Naive B cell (primary cell): ENCODE measurements at regions not wholly inside any gene's neighbourhood (a gene's known extent, or its start where the extent isn't known, plus 50 kb on each side); places are given as distances from the start of the nearest gene placed in this dataset.

Experiments used
- ATAC-seq, 2 donors: fragments of 150-1000 bp; cut with Tn5 transposase; 2 replicates each; pipeline ENCODE4 v1.10.0; 2021; ENCODE audit warnings: low read depth in 2 of 2, mild to moderate bottlenecking in 2 of 2, moderate library complexity in 2 of 2
- DNase-seq: peaks from one replicate; pipeline ENCODE4 v3.0.0; 2022
- H3K27ac Mint-ChIP-seq, 6 donors: one replicate each; pipeline ENCODE4 v1.8.0; 2020 to 2022; ENCODE audit warnings: mild to moderate bottlenecking in 6 of 6, mixed read lengths in 6 of 6, moderate library complexity in 5 of 6, inconsistent platforms in 2 of 6
- H3K27me3 Mint-ChIP-seq, 3 donors: one replicate each; pipeline ENCODE4 v1.8.0; 2021 to 2022; ENCODE audit warnings: mixed read lengths in 3 of 3, mild to moderate bottlenecking in 1 of 3
- H3K36me3 Mint-ChIP-seq, 2 donors: one replicate each; pipeline ENCODE4 v1.8.0; 2020 to 2022; ENCODE audit warnings: mixed read lengths in 2 of 2, inconsistent platforms in 1 of 2, mild to moderate bottlenecking in 1 of 2
- H3K4me1 Mint-ChIP-seq, 3 donors: one replicate each; pipeline ENCODE4 v1.8.0; 2020 to 2022; ENCODE audit warnings: mixed read lengths in 3 of 3, inconsistent platforms in 1 of 3, mild to moderate bottlenecking in 1 of 3, moderate library complexity in 1 of 3
- H3K4me3 Mint-ChIP-seq, 8 donors: one replicate each; pipeline ENCODE4 v1.8.0; 2020 to 2022; ENCODE audit warnings: mild to moderate bottlenecking in 8 of 8, mixed read lengths in 8 of 8, moderate library complexity in 8 of 8, inconsistent platforms in 2 of 8
- H3K9me3 Mint-ChIP-seq, 7 donors: one replicate each; pipeline ENCODE4 v1.8.0; 2020 to 2022; ENCODE audit warnings: mixed read lengths in 7 of 7, mild to moderate bottlenecking in 5 of 7, inconsistent platforms in 2 of 7, moderate library complexity in 1 of 7

DNA sequence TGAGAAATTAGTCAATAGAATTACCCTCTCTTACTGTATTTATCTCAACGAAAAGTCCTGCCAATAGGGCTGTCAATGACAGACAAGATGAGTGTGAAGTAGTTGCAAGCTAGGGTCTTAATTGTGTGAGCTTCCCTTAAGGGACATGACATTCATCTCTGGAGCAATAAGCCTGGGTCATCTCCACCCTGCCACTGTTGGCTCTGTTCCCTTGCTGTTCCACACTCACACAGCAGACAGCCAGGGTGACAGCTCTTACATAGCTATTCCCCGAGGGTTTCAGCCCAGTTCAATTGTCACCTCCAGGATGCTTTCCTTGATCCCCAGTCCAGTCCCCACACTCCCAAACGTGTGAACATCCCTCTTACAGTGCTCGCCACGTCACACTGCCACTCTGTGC is 215.0 kb downstream of the NXPE2 start:
- DNase-seq (no peak), ATAC-seq (no peak)
- Mint-ChIP-seq H3K36me3 (no peaks in the 10 kb centered on the region), H3K27me3 (peaks cover 0 to 4% (median 0%) of the 10 kb centered on the region in 3 donors), H3K4me3 (no peak overlapping the region), H3K9me3 (peaks cover 2 to 10% (median 4%) of the 10 kb centered on the region in 7 donors), H3K4me1 (no peaks in the 10 kb centered on the region), H3K27ac (no peak overlapping the region)

DNA sequence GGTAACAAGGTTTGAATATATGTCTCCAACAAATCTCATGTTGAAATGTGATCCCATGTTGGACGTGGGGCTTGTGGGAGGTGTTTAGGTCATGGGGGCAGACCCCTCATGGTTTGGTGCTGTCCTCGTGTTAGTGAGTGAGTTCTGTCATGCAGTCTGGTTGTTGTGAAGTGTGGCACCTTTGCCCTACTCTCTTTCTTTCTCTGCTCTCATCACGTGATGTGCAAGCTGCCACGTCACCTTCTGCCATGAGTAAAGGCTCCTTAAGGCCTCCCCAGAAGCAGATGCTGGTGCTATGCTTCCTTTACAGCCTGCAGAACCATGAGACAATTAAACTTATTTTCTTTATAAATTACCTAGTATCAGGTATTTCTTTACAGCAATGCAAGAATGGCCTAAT is 218.3 kb downstream of the NXPE2 start:
- peaks cover 0 to 7% of the 10 kb centered on the region in 2 donors for H3K36me3 Mint-ChIP-seq
- H3K27ac Mint-ChIP-seq, result no peak overlapping the region
- ATAC-seq (no peak), DNase-seq (no peak)
- no peak overlapping the region for H3K4me3 Mint-ChIP-seq
- H3K9me3 Mint-ChIP-seq, result peaks cover 8 to 26% (median 16%) of the 10 kb centered on the region in 7 donors
- no peaks in the 10 kb centered on the region for H3K4me1 Mint-ChIP-seq
- H3K27me3 Mint-ChIP-seq, result no peaks in the 10 kb centered on the region

DNA sequence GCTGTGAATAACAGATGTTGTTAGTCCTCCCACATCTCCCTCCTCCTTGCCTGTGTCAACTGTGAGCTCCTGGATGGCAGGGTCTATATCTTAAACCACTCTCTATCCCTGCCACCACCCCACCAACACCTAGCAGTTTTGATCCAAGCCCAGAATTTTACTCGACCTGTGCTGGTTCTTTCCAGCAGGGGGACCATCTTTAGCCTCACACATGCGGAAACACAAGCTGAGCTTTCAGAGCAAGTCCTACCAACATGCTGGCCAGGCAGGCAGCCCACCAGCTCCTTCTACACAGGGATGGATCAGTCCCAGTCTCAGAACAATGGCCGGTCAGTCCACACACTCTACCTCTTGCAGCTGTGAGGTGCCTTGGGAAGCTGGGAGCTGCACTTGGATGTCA is 231.5 kb downstream of the NXPE2 start:
- no peak for DNase-seq
- no peak for ATAC-seq
- H3K27ac Mint-ChIP-seq, result no peak overlapping the region
- no peaks in the 10 kb centered on the region for H3K36me3 Mint-ChIP-seq
- H3K4me1 Mint-ChIP-seq, result no peaks in the 10 kb centered on the region
- no peak overlapping the region for H3K4me3 Mint-ChIP-seq
- H3K27me3 Mint-ChIP-seq, result no peaks in the 10 kb centered on the region
- H3K9me3 Mint-ChIP-seq, result peaks cover 0 to 14% (median 9%) of the 10 kb centered on the region in 7 donors

GRCh38 chr11:114912826-114913225 is 234.5 kb downstream of the NXPE2 start:
- no peak for DNase-seq
- H3K36me3 Mint-ChIP-seq, result no peaks in the 10 kb centered on the region
- ATAC-seq, result no peak
- no peak overlapping the region for H3K27ac Mint-ChIP-seq
- no peaks in the 10 kb centered on the region for H3K27me3 Mint-ChIP-seq
- peaks cover 0 to 14% (median 2%) of the 10 kb centered on the region in 7 donors for H3K9me3 Mint-ChIP-seq
- H3K4me3 Mint-ChIP-seq, result no peak overlapping the region
- H3K4me1 Mint-ChIP-seq, result no peaks in the 10 kb centered on the region

- DNase-seq (no peak), ATAC-seq (no peak)
- Mint-ChIP-seq H3K4me1 (no peaks in the 10 kb centered on the region), H3K4me3 (no peak overlapping the region), H3K27ac (no peak overlapping the region), H3K9me3 (peaks cover 0 to 14% (median 2%) of the 10 kb centered on the region in 7 donors), H3K36me3 (no peaks in the 10 kb centered on the region), H3K27me3 (no peaks in the 10 kb centered on the region)
Observed at GRCh38 chr11:114914231-114915005, 236.1 kb downstream of the NXPE2 start.

- no peak overlapping the region for H3K4me3 Mint-ChIP-seq
- no peaks in the 10 kb centered on the region for H3K27me3 Mint-ChIP-seq
- H3K27ac Mint-ChIP-seq, result no peak overlapping the region
- ATAC-seq, result no peak
- H3K4me1 Mint-ChIP-seq, result no peaks in the 10 kb centered on the region
- DNase-seq, result no peak
- no peaks in the 10 kb centered on the region for H3K36me3 Mint-ChIP-seq
- peaks cover 0 to 13% (median 2%) of the 10 kb centered on the region in 7 donors for H3K9me3 Mint-ChIP-seq
Observed at GRCh38 chr11:114915871-114916805, 237.8 kb downstream of the NXPE2 start.

DNA sequence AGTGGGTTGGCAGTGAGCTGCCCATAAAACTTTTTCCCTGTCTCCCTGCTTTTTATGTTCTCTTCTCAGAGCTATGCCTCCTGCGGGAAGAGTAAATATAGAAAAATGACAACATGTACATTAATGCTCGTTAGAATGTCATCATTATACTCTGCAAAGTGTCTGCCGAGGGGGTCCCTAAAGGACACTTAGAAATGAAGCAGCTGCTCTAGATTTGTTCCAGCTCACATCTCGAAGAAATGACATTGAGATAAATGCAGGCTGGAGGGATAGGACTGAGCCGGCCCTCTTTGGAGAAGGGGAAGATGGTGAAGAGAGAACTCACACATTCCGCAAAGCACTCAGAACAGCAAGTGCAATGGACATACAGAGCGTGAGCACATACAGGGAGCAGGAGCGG is 240.0 kb downstream of the NXPE2 start:
- DNase-seq, result no peak
- no peak for ATAC-seq
- Mint-ChIP-seq H3K36me3 (no peaks in the 10 kb centered on the region), H3K27ac (no peak overlapping the region), H3K9me3 (peaks cover 0 to 8% (median 5%) of the 10 kb centered on the region in 7 donors), H3K4me1 (no peaks in the 10 kb centered on the region), H3K4me3 (no peak overlapping the region), H3K27me3 (no peaks in the 10 kb centered on the region)

DNA sequence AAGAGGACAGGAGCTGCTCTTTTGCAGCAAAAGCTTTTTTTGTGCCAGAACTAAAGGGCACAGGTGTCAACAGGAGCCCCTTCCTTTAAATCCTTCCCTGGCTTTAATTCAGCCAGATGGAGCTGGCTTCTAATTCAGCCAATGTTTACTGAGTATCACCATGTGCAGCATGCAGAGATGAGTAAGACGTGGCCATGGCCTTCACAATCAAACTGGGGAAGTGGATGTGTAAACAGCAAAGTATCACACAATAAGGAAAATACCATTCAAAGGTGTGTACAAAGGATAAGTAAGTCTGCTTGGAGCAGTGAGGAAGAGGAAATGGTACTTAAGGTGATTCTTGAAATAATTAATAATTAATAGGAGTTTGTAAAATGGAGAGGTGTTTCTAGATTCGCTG is 243.4 kb downstream of the NXPE2 start:
- Mint-ChIP-seq H3K27ac (peak overlapping the region in 1 of 6 donors; percentile 4), H3K4me1 (no peaks in the 10 kb centered on the region), H3K4me3 (no peak overlapping the region), H3K9me3 (peaks cover 0 to 11% (median 4%) of the 10 kb centered on the region in 7 donors), H3K27me3 (no peaks in the 10 kb centered on the region), H3K36me3 (no peaks in the 10 kb centered on the region)
- DNase-seq (no peak), ATAC-seq (no peak)

DNA sequence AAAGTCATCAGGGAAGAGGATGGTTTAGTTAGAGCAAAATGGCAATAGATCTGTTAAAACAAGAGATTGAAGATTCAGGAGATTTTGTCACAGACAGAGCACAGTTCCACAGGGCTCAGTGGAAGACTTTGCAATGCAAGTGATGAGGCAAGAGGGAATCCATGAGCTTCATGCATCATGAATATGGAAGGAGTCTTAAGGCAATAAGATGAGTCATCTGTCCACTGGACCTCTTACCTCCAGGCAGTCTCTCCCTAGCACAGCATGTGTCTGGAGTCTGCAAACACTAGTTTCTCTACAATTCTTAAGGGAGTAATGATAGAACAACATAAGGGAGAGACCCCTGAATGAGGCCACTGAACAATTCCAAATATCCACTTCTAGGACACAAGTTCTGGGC is 245.7 kb downstream of the NXPE2 start:
- Mint-ChIP-seq H3K4me3 (no peak overlapping the region), H3K9me3 (peaks cover 0 to 14% (median 3%) of the 10 kb centered on the region in 7 donors), H3K27ac (no peak overlapping the region), H3K4me1 (no peaks in the 10 kb centered on the region), H3K36me3 (no peaks in the 10 kb centered on the region), H3K27me3 (no peaks in the 10 kb centered on the region)
- ATAC-seq (no peak), DNase-seq (no peak)

DNA sequence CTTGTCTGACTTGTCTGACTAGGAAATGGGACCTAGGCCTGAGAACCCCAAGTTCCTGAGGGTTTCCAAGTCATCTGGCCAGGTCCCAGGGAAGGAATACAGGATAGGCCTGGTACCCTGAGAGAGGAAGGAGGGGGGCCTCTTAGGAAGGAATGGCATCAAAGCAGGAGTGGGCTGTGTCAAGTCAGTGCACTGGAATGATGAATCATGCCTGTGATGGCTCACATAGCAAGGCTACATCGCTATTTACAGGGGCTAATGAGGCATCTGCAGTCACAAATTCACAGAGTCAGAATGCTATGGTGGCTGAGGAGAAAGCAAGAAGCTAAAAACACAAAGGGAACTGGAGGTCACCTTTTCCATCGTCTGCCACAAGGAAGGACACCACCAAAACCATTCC is 247.3 kb downstream of the NXPE2 start:
- Mint-ChIP-seq H3K27ac (no peak overlapping the region), H3K4me1 (no peaks in the 10 kb centered on the region), H3K9me3 (peaks cover 0 to 12% (median 4%) of the 10 kb centered on the region in 7 donors), H3K36me3 (no peaks in the 10 kb centered on the region), H3K4me3 (no peak overlapping the region), H3K27me3 (no peaks in the 10 kb centered on the region)
- no peak for ATAC-seq
- DNase-seq, result no peak

GRCh38 chr11:114928260-114928870 is 250.0 kb downstream of the NXPE2 start:
- Mint-ChIP-seq H3K4me1 (no peaks in the 10 kb centered on the region), H3K27me3 (no peaks in the 10 kb centered on the region), H3K36me3 (no peaks in the 10 kb centered on the region), H3K27ac (no peak overlapping the region), H3K9me3 (peaks cover 6 to 16% (median 11%) of the 10 kb centered on the region in 7 donors), H3K4me3 (no peak overlapping the region)
- no peak for DNase-seq
- ATAC-seq, result no peak

- ATAC-seq (no peak), DNase-seq (no peak)
- H3K27ac Mint-ChIP-seq, result no peak overlapping the region
- no peaks in the 10 kb centered on the region for H3K36me3 Mint-ChIP-seq
- H3K4me1 Mint-ChIP-seq, result no peaks in the 10 kb centered on the region
- peaks cover 7 to 18% (median 13%) of the 10 kb centered on the region in 7 donors for H3K9me3 Mint-ChIP-seq
- no peak overlapping the region for H3K4me3 Mint-ChIP-seq
- no peaks in the 10 kb centered on the region for H3K27me3 Mint-ChIP-seq
Observed at GRCh38 chr11:114929351-114930000, 251.1 kb downstream of the NXPE2 start.

GRCh38 chr11:114938799-114939198 is 260.5 kb downstream of the NXPE2 start:
- no peak for DNase-seq
- ATAC-seq, result no peak
- Mint-ChIP-seq H3K36me3 (peaks cover 0 to 7% of the 10 kb centered on the region in 2 donors), H3K4me1 (no peaks in the 10 kb centered on the region), H3K9me3 (peaks cover 10 to 47% (median 14%) of the 10 kb centered on the region in 7 donors), H3K27me3 (no peaks in the 10 kb centered on the region), H3K4me3 (no peak overlapping the region), H3K27ac (no peak overlapping the region)
